ENCODE measurements at regions not wholly inside any gene's neighbourhood (a gene's known extent, or its start where the extent isn't known, plus 50 kb on each side); places are given as distances from the start of the nearest gene placed in this dataset.

DNA sequence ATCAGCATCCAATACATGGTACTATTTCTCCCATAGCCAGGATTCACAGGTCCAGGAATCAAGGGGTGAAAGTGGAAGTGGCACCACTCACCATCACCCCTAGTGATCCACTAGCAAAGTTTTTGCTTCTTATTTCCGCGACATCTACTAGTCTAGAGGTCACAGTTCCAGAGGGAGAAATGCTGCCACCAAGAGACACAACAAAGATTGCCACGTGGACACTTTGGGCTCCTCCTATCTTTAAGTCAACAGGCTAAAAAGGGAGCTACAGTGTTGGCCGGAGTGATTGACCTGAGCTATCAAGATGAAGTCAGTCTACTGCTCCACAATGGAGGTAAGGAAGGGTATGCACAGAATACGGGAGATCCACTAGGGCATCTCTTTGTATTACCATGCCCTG is 178.2 kb downstream of the AKR1D1 start:
- DNase-seq (ENCODE audit: low spot score) = no peak

DNA sequence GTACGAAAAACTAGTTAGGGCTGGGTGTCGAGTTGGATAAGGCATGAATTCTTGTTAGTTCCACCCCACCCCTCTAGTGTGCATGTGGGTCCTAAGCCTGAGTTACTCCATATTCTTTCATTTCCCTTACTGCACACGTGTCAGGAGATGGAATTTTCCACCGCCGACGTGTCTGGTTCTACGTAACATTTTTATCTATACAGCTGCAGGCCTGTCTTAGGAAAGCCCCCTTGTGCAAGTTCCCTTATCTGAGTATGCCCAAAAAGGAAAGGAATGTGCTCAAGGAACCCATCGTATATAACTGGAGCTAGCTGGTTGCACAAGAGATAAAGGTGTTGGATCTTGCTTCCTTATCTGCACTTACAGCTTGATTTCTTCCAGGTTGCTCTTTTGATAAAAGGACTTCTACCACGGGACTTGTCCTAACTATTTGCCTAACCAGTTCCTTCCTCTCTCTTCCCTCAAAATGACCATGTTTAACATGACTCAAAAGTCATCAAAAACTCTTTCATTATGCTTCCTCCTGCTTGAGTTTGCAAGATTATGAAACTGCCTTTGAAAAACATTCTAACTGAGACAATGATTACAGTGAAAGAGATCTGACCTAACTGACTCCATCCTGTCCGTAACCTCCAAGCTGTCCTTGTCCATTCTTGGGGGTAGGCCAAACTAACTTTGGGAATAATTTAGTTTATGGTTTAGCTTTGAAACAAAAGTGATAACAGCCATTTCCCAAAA is 181.4 kb downstream of the AKR1D1 start:
- DNase-seq (ENCODE audit: low spot score) = no peak

DNA sequence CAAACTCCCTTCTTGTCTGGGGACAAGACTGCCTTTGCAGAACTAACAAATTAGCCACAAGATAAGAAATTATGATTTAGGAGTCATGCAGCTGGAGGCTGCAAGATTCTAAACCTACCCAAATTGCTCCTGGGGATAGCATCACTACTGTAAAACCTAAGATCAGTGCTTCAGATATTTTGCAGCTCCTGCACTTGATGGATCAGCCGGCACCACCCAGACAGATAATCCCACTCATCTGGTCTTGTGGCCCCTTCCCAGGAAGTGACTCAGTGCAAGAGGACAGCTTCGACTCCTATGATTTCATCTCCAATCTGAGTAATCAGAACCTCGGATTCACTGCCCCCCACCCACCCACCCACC is 181.9 kb downstream of the AKR1D1 start:
- no peak for DNase-seq (ENCODE audit: low spot score)

DNA sequence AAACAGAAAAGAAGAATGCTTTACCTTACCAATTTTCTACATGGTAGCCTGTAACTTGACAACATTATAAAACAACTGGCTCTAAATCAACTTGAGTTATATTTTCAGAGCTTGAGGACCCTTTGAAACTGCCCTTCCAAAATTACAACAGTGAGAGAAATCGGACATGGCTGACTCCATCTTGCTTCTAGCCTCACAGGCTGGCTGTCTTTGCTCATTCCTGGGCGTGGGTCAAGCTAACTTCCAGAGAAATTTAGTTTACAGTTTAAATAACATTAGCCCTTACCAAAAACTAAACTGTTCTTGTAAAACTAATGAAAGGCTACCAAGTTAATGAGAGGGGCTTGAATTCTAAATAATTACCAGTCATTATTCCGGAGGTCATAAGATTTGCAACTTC is 183.4 kb downstream of the AKR1D1 start:
- DNase-seq (ENCODE audit: low spot score) = no peak

DNA sequence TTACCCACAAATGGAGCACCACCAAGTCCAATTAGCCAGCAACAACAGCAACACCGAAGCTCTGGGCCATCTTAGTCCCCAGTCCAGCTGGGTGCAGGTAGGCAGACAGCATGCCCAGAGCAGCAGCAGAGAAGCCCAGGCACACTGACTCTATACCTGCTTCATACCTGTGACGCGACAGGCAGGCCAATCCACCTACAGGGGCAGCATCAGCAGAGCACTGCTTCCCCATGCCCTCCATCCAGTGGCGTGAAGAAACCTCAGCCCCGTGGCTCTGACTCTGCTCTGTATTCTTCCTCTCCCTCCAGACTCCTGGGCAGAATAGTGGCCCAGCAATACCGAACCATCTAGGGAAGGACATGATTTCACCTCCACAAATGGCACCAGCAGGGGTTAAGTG is 191.7 kb downstream of the AKR1D1 start:
- no peak for DNase-seq (ENCODE audit: low spot score)

DNA sequence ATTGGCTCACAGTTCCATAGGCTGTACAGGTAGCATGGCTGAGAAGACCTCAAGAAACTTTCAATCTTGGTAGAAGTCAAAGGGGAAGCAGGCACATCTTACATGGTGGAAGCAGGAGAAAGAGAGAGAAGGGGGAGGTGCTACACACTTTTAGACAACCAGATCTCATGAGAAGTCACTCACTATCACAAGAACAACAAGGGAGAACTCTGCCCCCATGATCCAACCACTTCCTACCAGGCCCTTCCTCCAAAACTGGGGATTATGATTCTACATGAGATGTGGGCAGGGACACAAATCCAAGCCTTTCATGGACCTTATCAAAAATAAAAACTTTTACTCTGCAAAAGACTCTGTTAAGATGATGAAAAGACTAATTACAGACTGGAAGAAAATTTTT is 183.2 kb upstream of the TRIM24 start:
- DNase-seq (ENCODE audit: low spot score) = no peak

DNA sequence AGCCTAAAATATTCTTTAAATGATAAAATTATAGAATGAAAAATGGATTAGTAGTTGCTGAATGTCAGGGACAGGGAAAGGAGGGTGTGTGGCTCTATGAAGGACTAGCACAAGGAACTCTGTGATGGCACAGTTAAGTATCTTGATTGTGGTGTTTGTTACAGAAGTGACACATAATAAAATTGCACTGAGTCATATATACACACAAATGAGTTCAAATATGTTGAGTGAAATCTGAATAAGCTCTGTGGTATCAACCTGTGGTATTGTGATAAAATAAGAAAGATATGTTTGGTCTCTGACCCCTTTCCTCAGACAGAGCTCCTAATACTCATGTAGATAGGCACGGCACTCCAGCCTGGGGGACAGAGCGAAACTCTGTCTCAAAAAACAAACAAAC is 181.5 kb upstream of the TRIM24 start:
- DNase-seq (ENCODE audit: low spot score) = no peak

DNA sequence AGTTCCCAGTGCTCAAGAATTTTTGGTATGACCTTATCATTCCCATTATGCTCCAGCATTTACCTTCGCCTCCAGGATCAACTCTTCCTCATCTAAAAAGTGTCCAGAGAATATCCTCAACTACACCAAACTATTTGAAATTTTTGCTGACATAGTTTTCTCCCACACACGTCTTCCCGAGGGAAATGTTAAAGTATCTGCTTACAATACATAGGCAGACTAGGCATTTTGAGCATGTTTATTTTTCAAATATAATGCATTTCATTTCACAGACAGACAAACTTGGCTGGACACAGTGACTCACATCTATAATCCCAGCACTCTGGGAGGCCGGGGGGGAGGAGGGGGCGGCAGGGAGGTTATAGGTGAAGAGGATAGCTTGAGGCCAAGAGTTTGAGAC is 177.1 kb upstream of the TRIM24 start:
- DNase-seq (ENCODE audit: low spot score) = no peak

DNA sequence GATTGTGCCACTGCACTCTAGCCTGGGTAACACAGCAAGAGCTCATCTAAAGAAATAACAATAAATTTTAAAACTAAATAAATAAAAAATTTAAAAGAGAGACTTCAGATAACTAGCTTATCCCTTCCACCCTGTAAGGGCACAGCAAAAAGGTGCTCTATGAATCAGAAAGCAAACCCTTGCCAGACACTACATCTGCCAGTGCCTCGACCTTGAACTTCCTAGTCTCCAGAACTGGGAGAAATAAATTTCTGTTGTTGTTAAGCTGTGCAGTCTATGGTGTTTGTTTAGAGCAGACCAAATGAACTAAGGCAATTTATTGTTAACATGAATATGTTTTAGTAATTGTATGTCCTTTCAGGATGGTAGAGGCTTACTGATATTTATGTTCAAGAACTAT is 174.9 kb upstream of the TRIM24 start:
- no peak for DNase-seq (ENCODE audit: low spot score)

DNA sequence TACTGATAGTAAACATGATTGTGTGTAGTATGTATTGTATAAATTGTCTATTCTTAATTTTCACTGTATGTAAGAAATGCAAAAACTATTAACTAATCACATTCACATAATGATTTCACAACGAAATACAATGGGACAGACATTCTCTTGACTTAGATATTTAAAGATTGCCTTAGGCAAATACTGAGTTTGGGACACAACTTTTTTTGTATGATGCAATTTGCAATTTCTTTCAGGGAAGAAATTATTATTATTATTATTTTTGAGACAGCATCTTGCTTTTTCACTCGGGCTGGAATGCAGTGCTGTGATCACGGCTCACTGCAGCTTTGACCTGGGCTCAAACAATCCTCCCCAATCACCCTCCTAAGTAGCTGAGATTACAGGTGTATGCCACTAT is 173.2 kb upstream of the TRIM24 start:
- no peak for DNase-seq (ENCODE audit: low spot score)

DNA sequence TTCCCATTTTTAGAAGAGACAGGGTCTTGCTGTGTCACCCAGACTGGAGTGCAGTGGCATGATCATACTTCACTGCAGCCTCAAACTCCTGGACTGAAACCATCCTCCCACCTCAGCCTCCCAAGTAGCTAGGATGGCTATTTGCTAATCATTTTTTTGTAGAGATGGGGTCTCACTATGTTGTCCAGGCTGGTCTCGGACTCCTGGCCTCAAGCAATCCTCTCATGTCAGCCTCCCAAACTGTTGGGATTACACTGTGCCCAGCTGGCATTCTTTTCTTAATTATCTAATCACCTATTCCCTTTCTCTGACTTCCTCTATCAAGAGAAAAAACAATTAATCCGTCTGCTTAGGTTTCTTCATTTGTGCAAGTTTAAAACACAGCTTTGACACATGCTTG is 172.5 kb upstream of the TRIM24 start:
- no peak for DNase-seq (ENCODE audit: low spot score)

DNA sequence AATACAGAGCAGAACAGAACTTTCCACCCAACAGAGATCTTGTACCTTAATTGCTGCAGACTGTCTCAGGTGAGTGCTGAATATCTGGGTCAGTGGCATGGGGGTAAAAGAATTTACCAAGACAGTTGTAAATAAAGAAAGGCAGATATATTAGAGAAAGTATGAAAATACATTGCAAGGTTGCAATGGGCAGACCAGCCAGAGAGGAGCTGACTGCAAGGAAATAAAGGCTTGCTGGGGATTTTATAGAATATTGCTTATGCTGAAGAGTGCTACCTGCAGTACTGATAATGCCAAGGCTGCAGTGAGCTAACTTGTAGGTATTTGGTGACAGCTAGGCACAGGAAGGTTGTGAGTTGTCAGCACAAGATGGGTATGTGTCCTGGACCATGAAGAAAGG is 171.0 kb upstream of the TRIM24 start:
- DNase-seq (ENCODE audit: low spot score) = no peak

DNA sequence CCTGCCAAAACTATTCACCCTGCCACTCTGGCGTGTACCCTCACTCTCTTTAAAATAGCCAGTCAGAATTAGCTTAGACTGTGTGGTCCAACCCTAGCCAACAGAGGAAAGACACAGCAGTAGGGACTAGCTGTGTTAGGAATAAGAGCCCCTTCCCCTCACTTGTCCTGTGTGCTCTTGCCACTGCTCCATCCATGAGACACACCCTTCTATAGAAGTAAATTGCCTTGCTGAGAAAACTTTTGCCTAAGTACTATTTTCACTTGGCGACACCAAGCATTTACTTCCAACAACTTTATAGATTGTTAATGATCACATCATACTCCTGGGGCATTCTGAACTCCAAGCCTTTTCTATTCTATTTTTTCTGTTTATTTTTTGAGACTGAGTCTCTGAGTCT is 170.2 kb upstream of the TRIM24 start:
- no peak for DNase-seq (ENCODE audit: low spot score)

DNA sequence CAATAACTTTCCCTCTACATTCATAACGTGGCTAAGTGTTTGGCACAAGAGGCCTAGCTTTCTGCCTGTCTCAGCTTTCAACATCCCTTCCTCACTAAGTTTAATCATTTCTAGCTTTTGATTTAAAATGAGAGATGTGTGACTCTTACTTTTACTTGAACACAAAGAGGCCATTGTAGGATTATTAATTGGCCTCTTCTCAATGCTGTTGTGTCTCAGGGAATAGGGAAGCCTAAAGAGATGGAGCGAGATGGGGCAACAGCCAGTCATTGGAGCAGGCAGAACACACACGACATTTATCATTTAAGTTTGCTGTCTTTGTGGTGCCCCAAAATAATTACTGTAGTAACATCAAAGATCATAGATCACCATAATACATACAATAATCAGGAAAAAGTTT is 167.1 kb upstream of the TRIM24 start:
- DNase-seq (ENCODE audit: low spot score) = no peak

DNA sequence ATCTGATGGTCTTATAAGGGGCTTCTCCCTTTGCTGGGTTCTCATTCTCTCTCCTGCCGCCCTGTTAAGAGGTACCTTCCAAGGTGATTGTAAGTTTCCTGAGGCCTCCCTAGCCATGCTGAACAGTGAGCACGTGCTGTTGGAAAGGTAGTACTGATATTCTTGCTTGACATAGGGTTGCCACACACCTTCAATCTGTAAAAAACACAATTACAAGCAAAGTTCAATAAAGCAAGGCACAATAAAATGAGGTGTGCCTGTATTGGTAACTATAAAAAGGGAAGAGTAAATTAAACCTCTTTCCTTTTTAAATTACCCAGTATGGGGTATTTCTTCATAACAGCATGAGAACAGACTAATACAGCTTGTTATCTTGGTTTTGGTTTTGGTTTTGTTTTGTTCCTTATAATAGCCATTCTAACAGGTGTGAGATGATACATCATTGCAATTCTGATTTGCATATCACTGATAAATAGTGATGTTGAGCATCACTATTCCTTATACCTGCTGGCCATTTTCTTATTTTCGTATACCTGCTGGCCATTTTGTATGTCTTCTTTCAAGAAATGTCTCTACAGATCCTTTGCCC is 164.9 kb upstream of the TRIM24 start:
- no peak for DNase-seq (ENCODE audit: low spot score)

DNA sequence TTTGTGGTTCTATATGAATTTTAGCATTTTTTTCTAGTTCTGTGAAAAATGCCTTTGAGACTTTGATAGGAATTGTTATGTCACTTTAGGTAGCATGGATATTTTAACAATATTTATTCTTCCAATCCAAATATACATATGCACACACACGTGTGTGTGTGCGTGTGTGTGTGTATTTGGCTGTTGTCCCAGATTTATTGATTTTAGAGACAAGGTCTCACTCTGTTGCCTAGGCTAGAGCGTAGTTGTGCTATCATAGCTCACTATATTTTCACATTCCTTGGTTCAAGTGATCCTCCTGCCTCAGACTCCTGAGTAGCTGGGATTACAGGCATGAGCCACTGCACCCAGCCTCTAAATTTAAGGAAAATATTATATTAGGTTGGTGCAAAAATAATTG is 162.5 kb upstream of the TRIM24 start:
- no peak for DNase-seq (ENCODE audit: low spot score)

DNA sequence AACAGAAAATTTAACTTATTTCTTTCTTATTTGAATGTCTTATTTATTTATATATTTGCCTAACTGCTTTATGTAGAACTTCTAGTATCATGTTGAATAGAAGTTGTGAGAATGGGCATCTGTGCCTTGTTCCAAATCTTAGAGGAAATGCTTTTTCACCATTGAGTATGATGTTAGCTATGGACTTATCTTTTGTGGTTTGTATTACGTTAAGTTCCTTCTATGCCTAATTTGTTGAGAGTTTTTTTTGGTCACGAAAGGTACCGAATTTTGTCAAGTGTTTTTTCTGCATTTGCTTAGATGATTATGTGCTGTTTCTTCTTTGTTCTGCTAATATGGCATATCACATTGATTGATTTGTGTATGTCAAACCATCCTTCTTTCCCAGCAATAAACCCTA is 161.0 kb upstream of the TRIM24 start:
- no peak for DNase-seq (ENCODE audit: low spot score)

DNA sequence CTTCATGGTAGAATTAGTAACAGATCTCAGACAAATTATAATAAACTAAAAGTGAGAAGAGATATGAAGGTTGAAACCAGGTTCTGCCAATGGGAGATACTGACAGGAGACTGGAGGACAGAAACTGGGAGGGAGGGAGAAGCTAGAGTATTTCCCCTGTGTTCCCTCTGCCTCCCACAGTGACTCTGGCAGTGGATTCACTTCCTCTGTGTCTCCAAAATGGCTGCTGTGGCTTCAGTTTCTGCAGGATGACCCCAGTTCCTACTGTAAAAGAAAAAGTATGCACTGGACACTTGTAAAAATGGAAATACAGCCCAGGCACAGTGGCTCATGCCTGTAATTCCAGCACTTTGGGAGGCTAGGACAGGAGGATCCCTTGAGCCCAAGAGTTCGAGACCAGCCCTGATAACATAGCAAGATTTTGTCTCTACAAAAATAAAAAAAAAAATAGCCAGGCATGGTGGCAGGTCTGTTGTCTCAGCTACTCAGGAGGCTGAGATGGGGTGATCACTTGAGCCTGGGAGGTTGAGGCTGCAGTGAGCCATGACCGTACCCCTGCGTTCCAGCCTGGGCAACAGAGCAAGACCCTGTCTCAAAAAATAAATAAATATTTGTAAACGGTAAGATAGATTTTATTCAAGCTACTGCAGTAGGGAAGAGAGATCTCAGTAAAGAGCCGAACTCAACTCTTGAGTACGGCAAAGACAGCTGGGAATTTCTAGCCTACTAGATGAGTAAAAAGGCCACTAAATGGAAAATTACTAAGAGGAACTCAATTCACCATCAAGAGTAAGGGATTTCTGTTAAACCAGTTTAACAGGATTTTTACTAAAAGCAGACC is 156.6 kb upstream of the TRIM24 start:
- DNase-seq (ENCODE audit: low spot score) = no peak

DNA sequence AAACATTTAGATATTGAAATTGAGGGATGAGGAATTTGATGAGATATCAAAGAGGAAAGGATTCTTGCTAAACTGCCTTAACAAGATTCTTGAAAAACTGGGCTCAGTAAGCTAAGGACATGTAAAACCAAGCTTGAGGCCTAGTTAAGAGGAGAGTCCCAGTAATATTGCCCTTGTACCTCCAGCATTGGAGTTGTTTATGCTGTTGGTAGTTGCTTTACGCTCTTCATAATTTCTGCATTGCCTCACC is 156.1 kb upstream of the TRIM24 start:
- no peak for DNase-seq (ENCODE audit: low spot score)

DNA sequence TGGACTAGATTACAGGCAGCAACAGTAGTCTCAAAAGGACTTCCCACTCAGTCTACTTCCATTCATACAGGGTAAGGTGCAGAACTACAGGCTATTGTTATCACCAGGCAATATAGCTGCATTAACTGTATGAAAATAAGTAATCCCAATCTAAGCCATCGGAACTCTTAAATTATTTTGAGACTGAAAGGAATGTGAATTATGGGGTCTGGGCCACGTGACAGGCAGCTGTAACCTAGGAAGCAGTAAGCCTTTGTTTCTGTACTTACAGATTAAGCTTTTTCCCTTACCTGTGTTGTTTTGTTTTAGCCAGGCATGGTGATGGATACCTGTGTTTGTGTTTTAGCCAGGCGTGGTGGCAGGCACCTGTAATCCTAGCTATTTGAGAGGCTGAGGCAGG is 152.4 kb upstream of the TRIM24 start:
- no peak for DNase-seq (ENCODE audit: low spot score)

DNA sequence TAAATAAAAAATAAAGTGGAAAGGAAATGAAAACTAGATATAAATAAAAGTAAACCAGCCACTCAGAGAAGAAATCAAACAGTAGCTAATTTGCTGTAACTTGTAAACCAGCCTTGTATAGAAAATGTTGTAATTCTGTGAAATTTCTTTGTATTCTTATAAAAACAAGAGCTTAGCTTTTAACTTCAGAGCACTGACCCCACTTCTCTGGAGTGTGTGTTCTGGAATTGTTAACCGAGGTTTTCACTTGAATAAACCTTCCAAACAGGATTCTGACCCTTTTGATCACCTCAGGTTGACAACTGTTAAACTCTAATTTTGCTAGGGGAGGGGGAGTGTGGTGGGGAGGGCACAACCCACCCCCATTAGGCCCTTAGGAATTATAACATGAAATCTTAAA is 151.9 kb upstream of the TRIM24 start:
- DNase-seq (ENCODE audit: low spot score) = no peak

DNA sequence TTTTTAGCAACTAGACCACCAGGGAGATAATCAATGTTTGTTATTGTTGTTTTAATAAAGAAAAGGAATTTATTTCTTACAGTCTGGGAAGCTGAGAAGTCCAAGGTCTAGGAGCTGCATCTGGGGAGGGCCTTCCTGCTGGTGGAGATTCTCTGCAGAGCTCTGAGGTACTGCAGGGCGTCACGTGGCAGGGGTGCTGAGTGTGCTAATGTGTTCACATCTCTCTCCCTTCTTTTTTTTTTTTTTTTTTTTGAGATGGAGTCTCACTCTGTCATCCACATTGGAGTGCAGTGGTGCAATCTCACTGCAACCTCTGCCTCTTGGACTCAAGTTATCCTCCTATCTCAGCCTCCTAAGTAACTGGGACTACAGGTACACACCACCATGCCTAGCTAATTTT is 150.9 kb upstream of the TRIM24 start:
- no peak for DNase-seq (ENCODE audit: low spot score)

DNA sequence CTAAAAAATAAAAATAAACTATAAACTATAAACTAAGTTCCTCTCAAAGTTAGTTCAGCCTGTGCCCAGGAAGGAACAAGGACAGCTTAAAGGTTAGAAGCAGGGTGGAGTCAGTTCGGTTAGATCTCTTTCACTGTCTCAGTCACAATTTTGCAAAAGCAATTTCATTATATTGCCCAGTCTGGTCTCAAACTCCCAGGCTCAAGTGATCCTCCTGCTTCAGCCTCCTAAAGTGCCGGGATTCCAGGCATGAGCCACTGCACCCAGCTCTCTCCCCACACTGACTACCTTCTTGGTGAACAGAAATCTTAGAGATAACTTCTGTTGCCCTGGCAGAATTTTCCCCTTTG is 146.3 kb upstream of the TRIM24 start:
- DNase-seq (ENCODE audit: low spot score) = no peak

All from LoVo (cell line).